Stimulated activated CD4-positive, alpha-beta T cell treated with anti-CD3 and anti-CD28 coated beads, Interleukin-1b, Interleukin-23, amount 100 ng/mL, for 4 hours (primary cell): ENCODE measurements at regions not wholly inside any gene's neighbourhood (a gene's known extent, or its start where the extent isn't known, plus 50 kb on each side); places are given as distances from the start of the nearest gene placed in this dataset.
"Not testable (repeated sequence)": the region's sequence is repeated elsewhere in the genome, so short reads cannot be mapped to it uniquely, and the experiment has no call there.

Experiments
- DNase-seq, 2 donors: peaks; one replicate each; pipeline ENCODE4 v3.0.0-alpha.2; 2020; ENCODE audit warnings: low read depth in 2 of 2

- no peak for DNase-seq
Observed at GRCh38 chr9:38127271-38127839, 58.3 kb upstream of the SHB start.

GRCh38 chr9:38126730-38127129 is 57.7 kb upstream of the SHB start:
- no peak for DNase-seq

- DNase-seq, result no peak
Observed at GRCh38 chr9:38125889-38126288, 56.9 kb upstream of the SHB start.

GRCh38 chr9:38123359-38123758 is 54.3 kb upstream of the SHB start:
- DNase-seq, result not testable (repeated sequence)

GRCh38 chr9:38120961-38121360 is 51.9 kb upstream of the SHB start:
- no peak for DNase-seq

- DNase-seq, result no peak
Observed at GRCh38 chr9:38119560-38120236, 50.7 kb upstream of the SHB start.

GRCh38 chr9:38118862-38119438 is 49.9 kb upstream of the SHB start:
- no peak for DNase-seq
